WI38 (cell line): ENCODE measurements at regions not wholly inside any gene's neighbourhood (a gene's known extent, or its start where the extent isn't known, plus 50 kb on each side); places are given as distances from the start of the nearest gene placed in this dataset.

Experiments
- H3K4me3 ChIP-seq: 2 replicates; pipeline ENCODE4 v1.5.1; 2011; ENCODE audit warnings: low read depth, mild to moderate bottlenecking, control low read depth, low read length
- CTCF ChIP-seq: IDR thresholded peaks from 2 replicates; pipeline ENCODE4 v1.5.1; 2012; ENCODE audit warnings: low read depth, mild to moderate bottlenecking, control low read depth, low read length

- no peak for TF ChIP-seq CTCF
- H3K4me3 ChIP-seq: no peak overlapping the region
These were observed 79.0 kb downstream of the ARL4A start for GRCh38 chr7:12766416-12766815.

GRCh38 chr7:12768948-12769347, 81.5 kb downstream of the ARL4A start:
- no peak overlapping the region for H3K4me3 ChIP-seq
- TF ChIP-seq CTCF: no peak

GRCh38 chr7:12769444-12769843, 82.0 kb downstream of the ARL4A start:
- no peak for TF ChIP-seq CTCF
- H3K4me3 ChIP-seq: no peak overlapping the region

- no peak for TF ChIP-seq CTCF
- H3K4me3 ChIP-seq: no peak overlapping the region
These were observed 83.0 kb downstream of the ARL4A start for GRCh38 chr7:12770227-12770975.

GRCh38 chr7:12771378-12771877, 84.0 kb downstream of the ARL4A start:
- no peak overlapping the region for H3K4me3 ChIP-seq
- no peak for TF ChIP-seq CTCF

GRCh38 chr7:12772768-12773167, 85.3 kb downstream of the ARL4A start:
- no peak for TF ChIP-seq CTCF
- H3K4me3 ChIP-seq: no peak overlapping the region

GRCh38 chr7:12777257-12777656, 89.8 kb downstream of the ARL4A start:
- TF ChIP-seq CTCF: no peak
- no peak overlapping the region for H3K4me3 ChIP-seq
